Activated CD4-positive, alpha-beta T cell treated with anti-CD3 and anti-CD28 coated beads, Interleukin-2, amount 50 U/mL, for 24 hours (primary cell): ENCODE measurements at regions not wholly inside any gene's neighbourhood (a gene's known extent, or its start where the extent isn't known, plus 50 kb on each side); places are given as distances from the start of the nearest gene placed in this dataset.
"Not testable (repeated sequence)": the region's sequence is repeated elsewhere in the genome, so short reads cannot be mapped to it uniquely, and the experiment has no call there.

Source experiments
- DNase-seq, 2 donors: peaks; one replicate each; pipeline ENCODE4 v3.0.0-alpha.2; 2020; ENCODE audit warnings: low read depth in 1 of 2, low spot score in 1 of 2

DNA sequence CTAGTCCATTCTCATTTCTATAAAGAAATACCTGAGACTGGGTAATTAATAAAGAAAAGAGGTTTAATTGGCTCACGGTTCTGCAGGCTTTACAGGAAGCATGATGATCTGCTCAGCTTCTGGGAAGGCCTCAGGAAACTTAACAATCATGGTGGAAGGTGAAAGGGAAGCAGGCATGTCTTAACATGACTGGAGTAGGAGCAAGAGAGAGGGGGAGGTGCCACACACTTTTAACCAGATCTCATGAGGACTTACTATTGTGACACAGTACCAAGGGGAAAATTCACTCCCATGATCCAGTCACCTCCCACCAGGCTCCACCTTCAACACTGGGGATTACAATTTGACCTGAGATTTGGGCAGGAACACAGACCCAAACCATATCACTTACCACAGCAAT is 310.1 kb downstream of the SH3GL2 start:
- not testable (repeated sequence) for DNase-seq

DNA sequence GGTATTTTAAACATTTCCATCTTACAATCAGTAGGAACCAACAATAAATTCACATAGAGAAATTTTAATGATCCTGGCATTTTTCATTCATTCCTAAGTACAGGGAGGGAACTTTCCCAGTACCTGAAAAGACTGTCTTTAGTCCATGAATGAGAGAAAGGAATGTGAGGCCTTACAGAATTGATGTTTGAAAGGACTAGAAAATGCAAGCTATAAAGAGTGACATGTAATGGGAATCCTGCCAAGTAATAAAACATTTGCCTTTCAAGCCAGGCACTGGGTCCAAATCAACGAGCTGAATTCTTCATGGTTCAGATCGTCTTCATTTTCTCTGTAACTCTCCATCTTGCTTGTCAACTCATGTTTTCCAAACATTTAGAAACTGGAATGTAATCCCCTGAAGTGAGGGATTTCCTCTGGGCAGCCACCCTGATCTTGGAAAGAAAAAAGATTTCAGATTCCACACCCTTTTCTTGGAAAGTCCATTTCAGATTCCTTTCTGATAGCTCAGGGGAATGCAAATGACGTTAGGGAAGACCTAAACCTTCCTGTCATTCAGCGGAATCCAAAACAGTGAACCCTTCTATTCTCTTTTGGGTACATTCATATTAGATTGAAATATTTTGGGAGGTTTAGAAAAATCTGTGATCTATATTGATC is 315.8 kb downstream of the SH3GL2 start:
- DNase-seq, result no peak

DNA sequence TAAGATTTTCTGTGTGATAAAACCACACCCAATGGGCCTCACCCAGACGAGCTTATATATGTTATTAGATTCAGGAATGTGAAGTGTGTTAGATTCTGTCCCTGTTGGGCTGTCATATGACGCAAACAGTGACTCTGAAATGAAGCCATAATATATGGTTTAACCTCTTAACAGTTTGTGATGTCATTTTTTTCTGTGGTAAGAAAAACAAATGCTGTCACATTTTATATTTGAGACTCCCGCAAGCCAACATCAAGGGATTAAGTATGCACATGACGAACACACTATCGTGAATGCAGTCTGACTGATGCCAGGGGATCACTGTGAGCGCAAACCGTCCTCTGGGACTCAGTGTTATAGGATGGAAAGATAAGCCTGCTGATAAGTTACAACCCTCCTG is 321.7 kb downstream of the SH3GL2 start:
- DNase-seq, result no peak

GRCh38 chr9:17905366-17905765 is 326.5 kb downstream of the SH3GL2 start:
- no peak for DNase-seq

- no peak for DNase-seq
These were observed 326.9 kb downstream of the SH3GL2 start for GRCh38 chr9:17905781-17906175.

DNA sequence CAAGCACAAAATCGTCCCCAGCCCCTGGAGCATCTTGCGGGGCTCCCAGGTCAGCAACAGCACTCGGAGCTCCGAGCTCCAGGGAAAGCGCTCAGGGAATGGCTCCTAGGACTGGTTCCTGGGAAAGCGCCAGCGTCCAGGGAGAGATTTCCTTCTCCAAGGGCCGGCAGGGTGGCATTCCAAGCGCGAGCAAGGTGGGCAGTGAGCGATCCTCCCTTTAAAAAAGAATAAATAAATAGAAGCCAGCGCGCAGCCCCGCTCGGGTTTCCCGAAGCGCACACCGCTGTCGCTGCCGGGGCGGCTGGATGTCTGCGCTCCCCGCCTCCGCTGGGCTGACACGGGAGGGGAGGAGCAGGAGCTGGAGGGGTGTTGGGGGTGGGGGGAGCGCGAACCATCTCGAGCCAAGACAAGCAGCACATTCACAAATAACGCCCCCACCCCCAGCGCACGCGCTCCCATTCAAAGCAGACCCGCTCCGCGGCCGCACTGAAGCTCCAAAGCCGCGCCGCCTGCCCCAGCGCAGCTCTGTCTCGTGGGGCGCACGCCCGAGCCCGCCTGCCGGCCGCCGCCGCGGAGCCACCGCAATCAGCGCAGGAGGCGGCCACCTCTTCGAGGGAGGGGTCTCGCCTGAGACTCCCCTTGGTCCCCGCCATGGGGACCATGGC is 327.4 kb downstream of the SH3GL2 start:
- DNase-seq, result no peak

GRCh38 chr9:17906841-17907778 is 328.2 kb downstream of the SH3GL2 start:
- no peak for DNase-seq

DNA sequence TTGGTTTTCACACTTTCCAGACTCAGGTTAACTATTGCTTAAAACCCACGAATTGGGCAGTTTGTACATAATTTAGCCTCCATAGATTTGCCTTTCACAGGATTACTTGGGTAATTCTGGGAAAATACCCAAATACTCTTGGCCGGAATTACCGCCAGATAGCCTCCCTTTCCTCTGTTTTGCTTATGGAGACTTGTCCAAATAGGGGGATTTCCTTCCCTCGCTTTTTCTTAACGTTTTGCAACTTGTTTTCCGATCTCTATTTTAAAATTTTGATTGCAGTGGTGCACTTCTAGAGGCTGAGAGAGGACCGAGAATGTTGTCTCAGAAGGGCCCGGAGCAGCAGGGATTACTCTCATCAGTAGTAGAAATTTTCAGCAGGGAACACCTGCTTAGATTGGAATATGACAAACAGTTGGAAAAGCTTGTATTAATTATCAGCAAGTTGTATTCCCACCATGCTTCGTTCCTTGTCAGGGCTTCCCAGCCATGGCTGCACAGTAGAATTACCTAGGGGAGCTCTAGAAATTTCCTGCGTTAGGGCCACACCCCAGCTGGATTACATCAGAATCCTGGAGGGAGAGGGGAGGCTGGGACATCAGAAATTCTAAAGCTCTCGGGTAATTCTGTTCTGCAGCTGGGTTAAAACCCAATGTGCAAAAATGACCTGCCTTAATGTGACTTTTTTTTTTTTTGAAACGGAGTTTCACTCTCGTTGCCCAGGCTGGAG is 329.1 kb downstream of the SH3GL2 start:
- DNase-seq, result no peak

DNA sequence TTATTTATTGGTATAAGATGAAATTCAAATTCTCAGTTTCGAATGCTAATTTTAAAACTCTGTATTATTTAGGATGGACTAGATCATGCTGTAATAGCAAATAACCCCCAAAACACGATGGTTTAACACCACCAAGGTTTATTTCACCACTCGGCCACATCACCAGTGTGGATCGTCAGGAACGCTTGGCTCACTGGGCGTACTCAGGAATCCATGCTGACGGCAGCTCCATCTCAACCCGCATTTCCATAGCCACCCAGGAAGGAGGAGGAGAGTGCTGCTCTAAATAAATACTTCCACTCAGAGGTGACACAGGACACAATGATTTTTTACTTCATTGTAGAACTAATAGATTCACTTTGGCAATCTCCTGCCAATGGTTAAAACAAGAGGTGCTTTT is 347.4 kb downstream of the SH3GL2 start:
- DNase-seq, result no peak

- DNase-seq, result no peak
These were observed 348.8 kb downstream of the SH3GL2 start for GRCh38 chr9:17927616-17928015.

- no peak for DNase-seq
These were observed 349.4 kb downstream of the SH3GL2 start for GRCh38 chr9:17928228-17928627.

GRCh38 chr9:17928768-17929167 is 349.9 kb downstream of the SH3GL2 start:
- no peak for DNase-seq

DNA sequence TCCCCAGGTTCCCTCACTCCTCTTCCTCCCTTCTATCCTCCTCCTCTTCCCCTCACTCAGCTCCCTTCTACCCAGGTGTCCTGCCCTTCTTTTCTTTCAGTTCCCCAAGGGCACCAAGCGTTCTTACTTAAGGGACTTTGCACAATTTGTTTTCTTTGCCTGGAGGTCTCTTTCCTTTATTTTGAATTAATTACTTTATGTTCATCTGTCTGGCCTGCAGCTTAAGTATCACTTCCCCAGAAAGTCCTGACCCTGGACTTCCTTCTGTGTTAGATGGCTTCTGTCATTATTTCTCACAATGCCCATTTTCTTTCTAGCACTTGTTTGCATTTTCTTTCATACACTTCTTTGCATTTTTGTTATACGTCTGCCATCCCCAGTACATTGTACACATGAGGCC is 350.6 kb downstream of the SH3GL2 start:
- DNase-seq, result no peak

DNA sequence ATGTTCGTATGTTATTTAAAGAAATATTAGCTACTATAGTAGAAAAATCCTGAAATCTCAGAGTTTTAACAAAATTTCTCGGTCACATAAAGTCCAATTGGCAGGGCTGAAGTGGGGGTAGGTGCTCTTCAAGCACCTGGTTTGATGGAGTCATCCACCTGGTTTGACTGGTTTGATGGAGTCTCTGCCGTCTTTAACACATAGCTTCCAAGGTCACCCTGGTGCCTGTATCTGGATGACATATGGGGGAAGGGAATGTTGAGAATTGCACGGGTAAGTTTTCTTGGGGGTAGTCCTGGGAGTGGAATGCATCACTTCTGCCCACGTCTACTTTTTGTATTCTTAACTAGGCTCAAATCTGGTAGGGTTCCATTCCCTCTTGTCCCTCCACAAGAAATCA is 351.2 kb downstream of the SH3GL2 start:
- DNase-seq, result no peak

DNA sequence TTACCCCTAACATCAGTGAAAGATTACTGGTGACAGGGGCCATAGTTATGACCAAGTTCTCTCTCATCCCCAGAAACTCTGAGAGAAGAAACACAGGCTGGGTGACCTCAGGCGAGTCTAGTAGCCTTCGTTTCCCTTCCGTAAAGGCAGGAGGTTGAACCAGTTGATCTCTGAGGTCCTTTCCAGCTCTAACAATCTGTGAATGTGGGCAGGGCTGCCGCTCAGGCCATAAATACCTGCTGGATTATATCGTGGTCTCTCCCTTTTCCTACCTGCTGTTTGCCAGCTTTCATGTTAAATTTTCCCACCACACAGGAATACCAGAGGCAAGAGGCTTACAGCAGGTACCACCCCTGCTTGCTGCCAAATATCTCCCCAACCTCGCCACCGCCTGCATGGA is 357.5 kb downstream of the SH3GL2 start:
- DNase-seq, result no peak

DNA sequence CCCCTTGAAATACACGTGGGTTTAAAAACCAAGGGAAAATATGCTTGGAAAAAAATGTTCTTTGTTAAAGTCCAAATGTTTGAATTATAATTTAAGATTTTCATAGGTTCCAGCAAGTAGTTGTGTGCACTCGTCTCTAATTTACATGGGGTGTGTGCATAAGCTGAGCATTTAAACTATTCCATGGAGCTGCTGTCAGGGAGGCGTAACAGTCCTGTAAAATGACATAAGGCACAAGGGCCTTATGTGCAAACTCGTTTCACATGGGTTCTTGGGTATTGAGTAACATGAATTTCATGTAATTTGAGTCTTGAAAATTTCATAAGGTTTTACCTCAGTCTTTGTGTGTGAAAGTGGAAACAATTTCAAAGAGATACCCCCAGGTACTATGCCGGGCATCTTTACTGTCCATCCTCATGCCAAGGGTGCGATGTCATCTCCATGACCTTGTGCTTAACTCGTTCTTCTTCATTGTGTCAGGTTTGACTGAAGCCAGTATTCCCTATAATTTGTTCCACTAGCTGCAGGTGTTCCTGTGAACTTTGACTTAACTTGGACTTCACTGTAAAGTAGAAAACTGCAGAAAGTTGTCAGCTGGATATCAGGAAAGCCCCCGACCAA is 359.3 kb downstream of the SH3GL2 start:
- DNase-seq, result no peak

DNA sequence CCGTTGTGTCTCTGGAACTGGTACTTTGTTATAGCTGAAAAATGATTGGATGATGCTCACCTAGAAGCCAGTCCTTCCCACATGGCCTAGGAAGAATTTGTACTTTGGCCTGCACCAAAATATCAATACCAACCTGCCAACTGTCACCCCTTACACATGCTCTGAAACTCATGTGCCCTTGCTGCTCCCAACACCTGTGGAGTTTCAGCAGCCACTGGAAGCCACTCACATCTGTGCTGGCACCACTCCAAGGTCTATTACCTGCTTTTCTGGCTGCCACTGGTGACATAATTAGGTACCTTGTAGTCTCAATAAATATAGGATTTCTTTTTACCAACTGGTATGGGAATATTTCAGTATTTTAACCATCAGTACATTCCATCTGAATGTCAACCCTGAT is 363.6 kb downstream of the SH3GL2 start:
- DNase-seq, result no peak

DNA sequence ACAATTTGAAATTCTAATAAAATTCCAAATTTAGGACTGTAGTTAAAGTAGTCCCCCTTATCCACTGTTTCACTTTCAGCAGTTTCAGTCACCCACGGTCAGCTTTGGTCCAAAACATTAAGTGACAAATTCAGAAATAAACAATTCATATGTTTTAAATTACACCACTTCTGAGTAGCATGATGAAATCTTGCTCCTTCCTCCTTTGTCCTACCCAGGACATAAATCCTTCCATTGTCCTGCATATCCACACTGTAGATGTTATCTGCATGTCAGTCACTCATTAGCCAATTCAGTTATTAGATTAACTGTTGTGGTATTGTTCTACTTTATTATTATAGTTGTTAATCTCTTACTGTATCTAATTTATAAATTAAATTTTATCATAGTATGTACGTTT is 376.5 kb downstream of the SH3GL2 start:
- DNase-seq, result no peak

DNA sequence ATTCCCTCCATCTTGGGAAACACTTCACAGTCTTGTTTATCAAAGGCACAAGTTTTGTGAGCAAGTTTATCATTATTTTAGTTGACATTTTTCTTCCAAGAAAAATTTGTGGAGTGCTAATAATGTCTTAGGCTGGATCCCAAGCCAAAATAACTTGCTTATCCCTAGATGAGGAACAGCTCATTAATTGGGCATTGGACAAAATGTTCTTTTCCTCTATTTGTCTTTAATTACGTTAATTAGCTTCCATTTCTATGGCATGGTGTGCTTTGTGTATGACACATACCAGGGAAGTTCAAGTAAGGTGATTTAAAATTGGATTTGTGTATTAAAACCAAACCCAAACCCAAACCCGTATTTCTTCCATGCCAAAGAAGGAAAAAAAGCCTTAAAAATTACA is 379.5 kb downstream of the SH3GL2 start:
- DNase-seq, result no peak

DNA sequence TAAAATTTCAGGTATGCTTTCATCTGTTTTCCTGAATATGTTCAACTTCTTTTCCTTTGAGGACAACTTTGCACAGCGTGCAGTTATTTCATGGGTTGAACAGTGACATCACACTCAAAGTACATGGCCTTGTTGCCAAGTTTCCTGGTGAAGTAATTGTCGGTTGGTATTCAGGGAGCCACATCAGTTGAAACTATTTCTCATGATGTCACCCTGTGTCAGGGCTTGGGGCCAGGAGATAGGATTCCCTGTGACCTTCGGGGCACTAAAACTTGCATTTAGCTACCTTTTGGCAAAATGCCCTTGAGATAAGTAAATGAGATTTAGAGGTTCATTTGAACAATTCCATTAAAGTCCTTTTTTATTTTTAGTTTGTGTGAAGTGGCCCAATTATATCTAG is 383.9 kb downstream of the SH3GL2 start:
- no peak for DNase-seq

DNA sequence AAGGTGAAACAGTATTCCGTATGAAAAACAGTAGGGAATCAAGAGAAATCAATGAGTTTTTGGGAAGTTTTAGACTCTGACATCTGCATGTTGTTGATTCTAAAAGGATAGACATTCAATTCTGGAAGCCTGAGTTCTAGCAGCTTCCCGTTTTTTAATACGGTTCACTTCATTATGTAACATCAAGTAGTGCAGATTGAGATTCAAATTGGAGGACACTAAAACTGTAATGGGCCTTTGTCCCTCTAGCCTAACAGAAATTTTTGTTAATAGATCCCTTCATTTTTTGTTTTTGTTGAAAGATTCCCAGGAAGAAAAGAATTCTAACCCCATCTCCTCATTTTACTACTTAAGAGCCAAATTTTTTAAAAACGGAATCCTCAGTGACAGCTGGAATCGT is 384.6 kb downstream of the SH3GL2 start:
- DNase-seq, result no peak
